Urothelium cell line (cell line): ENCODE measurements at regions not wholly inside any gene's neighbourhood (a gene's known extent, or its start where the extent isn't known, plus 50 kb on each side); places are given as distances from the start of the nearest gene placed in this dataset.

Source experiments
- DNase-seq: peaks from one replicate; pipeline ENCODE4 v3.0.0; 2011; ENCODE audit warnings: low spot score, mixed read lengths
- FAIRE-seq: peaks from 2 replicates; lab custom pipeline; 2011; peaks lifted over from hg19 to GRCh38; lab: Jason Lieb, UNC

DNA sequence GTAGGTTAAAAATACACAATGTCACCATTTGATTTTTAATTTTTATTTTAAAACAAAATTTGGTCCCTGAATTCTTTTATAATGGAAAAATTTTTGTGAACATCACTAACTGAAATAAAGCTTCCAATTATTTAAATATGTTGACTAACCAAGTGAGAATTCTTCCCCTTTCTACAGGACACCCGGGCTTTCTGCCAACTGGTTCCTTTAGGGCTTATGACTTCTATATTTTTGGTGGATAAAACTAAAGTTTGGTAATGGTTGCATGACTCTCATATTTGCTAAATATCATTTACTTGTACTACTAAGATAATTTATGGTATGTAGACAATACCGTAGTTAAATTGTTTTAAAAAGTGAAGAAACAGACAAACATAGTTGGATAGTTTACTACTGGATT lies 291.0 kb upstream of the DOK6 start:
- no peak for FAIRE-seq
- DNase-seq: no peak

DNA sequence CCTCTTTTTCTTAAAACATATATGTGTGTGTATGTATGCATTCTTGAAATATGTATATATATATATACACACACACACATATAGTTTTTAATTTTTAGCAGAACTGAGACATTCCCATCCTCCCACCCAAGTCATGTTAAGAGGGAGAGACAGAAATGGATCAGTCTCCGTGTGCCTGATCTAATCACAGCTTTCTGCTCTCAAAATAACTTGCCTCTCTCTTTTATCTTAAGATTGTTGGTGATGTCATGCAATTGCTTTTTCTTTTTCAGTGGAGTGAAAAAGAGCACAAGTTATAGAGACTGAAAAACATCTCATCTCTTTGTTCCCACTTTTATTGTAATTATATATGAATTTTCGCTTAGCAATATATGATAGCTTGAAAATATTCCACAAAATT lies 279.9 kb upstream of the DOK6 start:
- no peak for FAIRE-seq
- no peak for DNase-seq

- no peak for DNase-seq
- FAIRE-seq: no peak
Measured at GRCh38 chr18:69123421-69123820, 277.3 kb upstream of the DOK6 start.

GRCh38 chr18:69127873-69128500 lies 272.7 kb upstream of the DOK6 start:
- no peak for FAIRE-seq
- no peak for DNase-seq

DNA sequence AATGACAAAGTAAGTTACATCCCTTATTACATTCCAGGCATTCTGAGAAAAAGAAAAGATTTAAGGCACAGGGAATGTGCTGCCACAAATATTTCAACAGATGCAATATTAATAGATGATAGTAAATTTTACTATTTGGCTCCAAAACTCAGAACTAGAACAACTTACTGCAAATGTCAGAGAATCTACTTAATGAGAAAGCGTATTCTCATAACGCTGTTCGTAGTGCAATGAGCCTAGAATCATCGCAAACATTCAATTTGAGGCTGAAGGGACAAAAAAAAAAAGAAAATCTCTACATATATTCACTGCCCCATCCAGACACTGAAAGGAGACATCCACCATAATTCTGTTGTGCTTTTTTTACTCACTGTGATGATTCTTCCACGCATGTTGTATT lies 272.1 kb upstream of the DOK6 start:
- FAIRE-seq (no peak), DNase-seq (no peak)

- DNase-seq: no peak
- FAIRE-seq: no peak
Measured at GRCh38 chr18:69128978-69129377, 271.7 kb upstream of the DOK6 start.

GRCh38 chr18:69138088-69138487 lies 262.6 kb upstream of the DOK6 start:
- DNase-seq (no peak), FAIRE-seq (no peak)

DNA sequence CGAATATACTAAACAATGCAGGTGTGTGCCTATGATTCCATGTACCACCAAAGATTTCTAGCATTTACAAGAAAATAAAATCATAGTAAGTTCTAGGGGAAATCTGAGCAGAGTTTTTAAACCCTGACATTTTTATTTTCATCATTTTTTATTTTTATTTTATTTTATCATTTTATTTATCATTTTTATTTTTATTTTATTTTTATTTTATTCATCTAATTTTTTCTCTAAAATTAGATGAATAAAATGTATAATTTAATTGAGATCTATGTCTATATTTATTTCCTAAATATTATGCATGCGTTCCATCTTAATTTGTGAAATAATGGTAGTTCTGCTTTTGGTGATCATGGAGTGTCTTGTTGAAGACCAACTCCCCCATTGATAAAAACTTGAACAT lies 257.6 kb upstream of the DOK6 start:
- FAIRE-seq: no peak
- DNase-seq: no peak

DNA sequence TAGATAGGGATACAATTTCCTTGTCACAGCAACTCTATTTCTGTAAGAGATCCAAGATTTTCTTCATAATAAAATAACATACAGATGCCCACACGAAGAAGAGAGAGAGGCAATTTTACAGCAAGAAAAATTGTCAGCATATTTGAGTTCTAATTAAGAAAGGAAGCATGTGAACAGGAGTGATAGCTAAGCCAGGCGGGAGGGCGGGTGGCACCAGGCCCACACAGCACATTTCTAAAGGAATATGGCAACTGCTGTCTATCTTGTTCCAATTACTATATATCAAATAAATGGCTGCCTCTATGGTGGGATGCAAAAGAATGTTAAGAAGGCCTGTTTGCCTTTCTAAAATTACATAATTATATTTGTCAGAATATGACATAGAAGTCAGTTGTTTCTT lies 248.3 kb upstream of the DOK6 start:
- FAIRE-seq (no peak), DNase-seq (no peak)

DNA sequence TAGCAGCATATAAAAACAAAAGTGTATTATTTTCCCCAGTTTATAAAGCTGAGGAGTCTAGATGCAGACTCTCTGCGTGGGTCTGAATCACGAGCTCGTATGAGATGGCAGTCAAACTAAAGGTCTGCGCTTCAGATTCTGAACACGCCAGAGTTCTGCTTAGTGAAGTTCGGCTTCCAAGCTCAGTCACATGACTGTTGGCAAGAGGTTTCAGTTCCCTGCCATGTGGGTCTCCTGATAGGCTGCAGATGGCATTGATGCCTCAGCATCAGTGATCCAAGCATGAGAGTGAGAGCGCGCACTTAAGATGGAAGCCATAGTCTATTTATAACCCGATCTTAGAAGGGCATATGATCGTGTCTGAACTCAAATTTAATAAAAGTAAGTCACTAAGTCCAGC lies 242.8 kb upstream of the DOK6 start:
- FAIRE-seq (no peak), DNase-seq (no peak)

GRCh38 chr18:69158944-69159343 lies 241.7 kb upstream of the DOK6 start:
- DNase-seq (no peak), FAIRE-seq (no peak)

DNA sequence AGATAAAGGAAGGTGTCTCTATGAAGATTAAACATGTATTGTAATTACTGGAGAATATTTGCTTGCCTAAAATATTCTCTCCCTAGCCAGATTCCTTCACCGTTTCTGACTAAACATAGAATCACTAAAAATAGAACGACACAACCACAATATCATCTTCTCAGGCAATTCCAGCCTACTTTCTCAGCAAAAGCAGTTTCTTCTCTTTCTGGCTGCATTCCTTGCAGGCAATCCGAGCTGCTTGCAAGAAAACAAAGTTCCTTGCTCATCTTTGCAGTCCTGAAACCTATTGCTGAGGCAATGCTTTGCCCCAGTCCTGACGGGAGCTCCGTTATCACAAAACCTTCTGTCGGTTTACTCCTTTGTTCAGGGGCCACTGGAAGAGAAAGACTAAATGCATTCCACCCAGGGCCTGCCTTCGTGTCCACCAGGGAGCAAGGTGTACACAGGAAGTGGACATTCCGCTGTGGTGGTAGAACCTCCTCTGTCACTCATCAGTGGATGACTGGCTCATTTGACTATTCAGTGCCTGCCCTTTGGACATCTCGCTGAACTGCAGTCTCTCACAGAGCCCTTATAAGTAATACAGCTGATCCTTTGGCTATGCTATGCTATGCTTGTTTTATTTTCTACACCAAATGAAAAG lies 239.2 kb upstream of the DOK6 start:
- DNase-seq (peak; percentile 13), FAIRE-seq (no peak)

DNA sequence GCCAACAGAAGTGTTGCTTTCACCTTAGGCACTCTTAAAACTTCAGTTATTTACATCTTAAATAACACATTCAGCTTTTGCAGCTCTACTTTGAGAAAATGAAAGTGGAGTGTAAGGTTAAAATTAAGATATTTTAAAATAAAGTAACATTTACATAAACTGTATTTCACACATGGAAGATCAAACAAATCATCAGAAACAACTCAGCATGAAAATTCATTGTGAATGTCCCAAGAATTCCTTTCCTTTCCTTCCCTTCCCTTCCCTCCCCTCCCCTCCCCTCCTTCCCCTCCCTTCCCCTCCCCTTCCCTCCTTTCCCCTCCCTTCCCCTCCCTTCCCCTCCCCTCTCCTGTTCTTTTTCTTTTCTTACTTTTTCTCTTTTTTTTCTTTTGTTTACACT lies 238.0 kb upstream of the DOK6 start:
- FAIRE-seq (no peak), DNase-seq (no peak)

DNA sequence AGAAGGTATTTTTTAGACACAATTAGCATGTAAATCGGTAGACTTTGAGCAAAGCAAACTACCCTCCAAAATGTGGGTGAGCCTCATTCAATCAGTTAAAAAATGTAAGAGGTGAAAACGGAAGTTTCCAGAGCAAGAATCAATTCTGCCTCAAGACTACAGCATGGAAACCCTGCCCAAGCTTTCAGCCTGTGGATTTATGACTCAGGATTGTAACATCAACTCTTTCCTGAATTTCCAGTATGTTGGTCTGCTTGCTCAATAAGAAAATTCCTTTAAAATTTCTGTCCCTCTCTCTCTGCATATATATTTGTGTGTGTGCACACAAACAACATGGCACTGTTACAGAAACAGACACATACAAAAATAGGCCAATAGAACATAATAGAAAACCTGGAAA lies 228.6 kb upstream of the DOK6 start:
- FAIRE-seq: no peak
- DNase-seq: no peak

GRCh38 chr18:69175681-69176080 lies 225.0 kb upstream of the DOK6 start:
- no peak for DNase-seq
- FAIRE-seq: no peak

DNA sequence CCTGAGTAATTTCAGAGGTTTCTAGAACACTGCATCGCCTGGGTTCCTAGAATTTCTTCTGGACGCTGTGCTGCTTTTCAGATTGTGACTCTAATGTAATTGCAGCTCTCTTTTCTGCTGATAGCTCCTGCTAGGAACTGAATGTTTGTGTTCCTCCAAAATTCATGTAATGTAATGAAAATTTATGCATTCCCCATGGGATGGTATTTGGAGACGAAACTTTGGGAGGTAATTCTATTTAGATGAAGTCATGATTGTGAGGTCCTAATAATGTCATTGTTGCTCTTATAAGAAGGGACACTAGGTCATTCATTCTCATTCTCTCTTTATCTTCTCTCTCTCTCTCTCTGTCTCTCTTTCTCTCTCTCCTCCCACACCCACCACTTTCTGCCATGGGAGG lies 223.9 kb upstream of the DOK6 start:
- FAIRE-seq (no peak), DNase-seq (no peak)

GRCh38 chr18:69177702-69178101 lies 223.0 kb upstream of the DOK6 start:
- FAIRE-seq: no peak
- DNase-seq: no peak

- DNase-seq (no peak), FAIRE-seq (no peak)
Measured at GRCh38 chr18:69186162-69186561, 214.5 kb upstream of the DOK6 start.

- FAIRE-seq: no peak
- DNase-seq: no peak
Measured at GRCh38 chr18:69196336-69196735, 204.4 kb upstream of the DOK6 start.

- DNase-seq (no peak), FAIRE-seq (no peak)
Measured at GRCh38 chr18:69205925-69206324, 194.8 kb upstream of the DOK6 start.

DNA sequence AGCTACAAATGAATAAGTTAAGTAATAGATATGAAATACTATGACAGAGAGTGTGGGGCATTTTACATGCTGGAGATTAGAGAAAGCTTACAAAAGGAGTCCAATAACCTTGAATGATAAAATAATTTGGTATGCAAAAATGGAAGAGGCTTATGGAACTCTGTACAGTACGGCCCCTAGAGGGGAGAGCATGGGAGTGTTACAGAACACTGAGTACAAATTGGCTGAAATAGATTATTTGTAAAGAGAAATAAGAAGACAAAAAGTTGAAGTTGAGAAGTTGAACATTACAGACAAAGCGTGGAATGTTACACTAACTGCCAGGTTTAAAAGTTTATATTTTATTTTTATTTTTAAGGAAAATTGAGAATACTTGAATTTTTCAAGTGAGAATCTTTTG lies 192.1 kb upstream of the DOK6 start:
- FAIRE-seq (no peak), DNase-seq (no peak)

- DNase-seq (no peak), FAIRE-seq (no peak)
Measured at GRCh38 chr18:69209761-69210160, 190.9 kb upstream of the DOK6 start.

DNA sequence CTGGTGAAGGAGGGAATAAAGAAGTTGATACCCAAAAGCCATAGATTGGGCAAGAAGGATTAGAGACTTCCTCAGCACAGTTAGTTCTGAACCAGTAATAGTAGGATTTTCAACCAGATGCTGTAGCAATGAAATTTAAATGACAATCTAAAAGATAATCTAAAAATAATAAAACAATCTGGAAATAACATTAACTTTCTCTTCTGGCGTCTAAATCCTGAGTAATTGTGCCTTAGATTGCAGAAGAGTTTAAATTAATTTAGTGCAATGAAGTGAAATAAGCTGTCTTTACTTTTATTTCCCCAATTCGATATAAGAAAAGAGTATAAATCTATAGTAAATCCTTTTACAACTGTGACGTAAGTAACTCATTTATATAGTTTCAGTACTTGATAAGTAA lies 186.8 kb upstream of the DOK6 start:
- DNase-seq (no peak), FAIRE-seq (no peak)
